SK-N-SH (cell line): ENCODE measurements at regions not wholly inside any gene's neighbourhood (a gene's known extent, or its start where the extent isn't known, plus 50 kb on each side); places are given as distances from the start of the nearest gene placed in this dataset.

Experiments used
- CTCF ChIA-PET: fragments of 300-600, 350-600 bp; formaldehyde crosslinking; extraction: SDS; loops from one replicate; lab custom pipeline; 2021; lab: Yijun Ruan, JAX
- POLR2A ChIA-PET: fragments of 350-600 bp; sonication (Branson Sonifier 250); formaldehyde crosslinking; extraction: SDS; loops from one replicate; lab custom pipeline; 2020; ENCODE audit warnings: antibody characterized with exemption, inconsistent platforms; lab: Yijun Ruan, JAX
- DNase-seq: peaks from one replicate; pipeline ENCODE4 v3.0.0; 2012
- H2AFZ ChIP-seq: fragments of 200-600 bp; sonication (generic); 2 replicates; pipeline ENCODE4 v1.8.1; 2016; ENCODE audit warnings: antibody characterized with exemption, mild to moderate bottlenecking, low read depth
- H3F3A ChIP-seq: fragments of 200-600 bp; sonication (generic); replicated peaks from 2 replicates; pipeline ENCODE3; 2016; ENCODE audit warnings: antibody characterized with exemption, mild to moderate bottlenecking; ENCODE audit not compliant: insufficient read depth
- H3K27ac ChIP-seq, 2 experiments: fragments of 200-500 bp in 1 of 2; fragments of 200-600 bp in 1 of 2; sonication (Bioruptor generic) in 1 of 2; sonication (generic), shearing (Covaris generic) in 1 of 2; 2 replicates each; pipeline versions ENCODE4 v1.5.1 to v1.6.1; 2014 to 2016; ENCODE audit warnings: low read depth in 2 of 2, inconsistent platforms in 1 of 2, low read length in 1 of 2, mild to moderate bottlenecking in 1 of 2, mixed read lengths in 1 of 2
- H3K27me3 ChIP-seq: fragments of 200-600 bp; sonication (generic), shearing (Covaris generic); 2 replicates; pipeline ENCODE4 v1.6.1; 2016; ENCODE audit warnings: mixed run types; ENCODE audit not compliant: insufficient read depth
- H3K36me3 ChIP-seq, 2 experiments: fragments of 200-500 bp in 1 of 2; fragments of 200-600 bp in 1 of 2; sonication (Bioruptor generic) in 1 of 2; sonication (generic) in 1 of 2; replicated peaks in 1 of 2; 2 replicates each; pipeline versions ENCODE3 to v1.5.1; 2014 to 2016; ENCODE audit warnings: low read length in 1 of 2, mild to moderate bottlenecking in 1 of 2; ENCODE audit not compliant: insufficient read depth in 2 of 2, control insufficient read depth in 1 of 2
- H3K4me1 ChIP-seq, 2 experiments: fragments of 200-500 bp in 1 of 2; fragments of 200-600 bp in 1 of 2; sonication (Bioruptor generic) in 1 of 2; sonication (generic), shearing (Covaris generic) in 1 of 2; 2 replicates each; pipeline versions ENCODE4 v1.5.1 to v1.6.1; 2014 to 2016; ENCODE audit warnings: low read depth in 1 of 2, low read length in 1 of 2, mixed run types in 1 of 2; ENCODE audit not compliant: insufficient read depth in 2 of 2, control insufficient read depth in 1 of 2
- H3K4me2 ChIP-seq: fragments of 200-600 bp; sonication (generic), shearing (Covaris generic); 2 replicates; pipeline ENCODE4 v1.6.1; 2017; ENCODE audit warnings: mixed run types
- H3K4me3 ChIP-seq, 2 experiments: fragments of 200-500 bp in 1 of 2; fragments of 200-600 bp in 1 of 2; sonication (Bioruptor generic) in 1 of 2; sonication (generic), shearing (Covaris generic) in 1 of 2; 2 replicates each; pipeline versions ENCODE4 v1.5.1 to v1.8.1; 2014 to 2016; ENCODE audit warnings: low read depth in 2 of 2, inconsistent platforms in 1 of 2, low read length in 1 of 2, mild to moderate bottlenecking in 1 of 2, mixed read lengths in 1 of 2, moderate library complexity in 1 of 2
- H3K79me2 ChIP-seq: fragments of 200-600 bp; sonication (generic); 2 replicates; pipeline ENCODE4 v1.8.1; 2017; ENCODE audit warnings: mild to moderate bottlenecking; ENCODE audit not compliant: insufficient read depth
- H3K9ac ChIP-seq: fragments of 200-600 bp; sonication (generic); 2 replicates; pipeline ENCODE4 v1.6.1; 2017; ENCODE audit warnings: mixed run types
- H3K9me2 ChIP-seq: fragments of 200-600 bp; sonication (generic); 2 replicates; pipeline ENCODE4 v1.6.1; 2017; ENCODE audit warnings: mixed run types
- H3K9me3 ChIP-seq: fragments of 200-600 bp; sonication (generic); 2 replicates; pipeline ENCODE4 v1.6.1; 2017; ENCODE audit warnings: mixed run types, mild to moderate bottlenecking, moderate library complexity
- H4K20me1 ChIP-seq: fragments of 200-600 bp; sonication (generic); 2 replicates; pipeline ENCODE4 v1.6.1; 2017; ENCODE audit warnings: mild to moderate bottlenecking, mixed run types; ENCODE audit not compliant: insufficient read depth
- CHD2 ChIP-seq: fragments of 150-350 bp; IDR thresholded peaks from 2 replicates; pipeline ENCODE4 v1.6.1; 2018; ENCODE audit warnings: low read length; ENCODE audit not compliant: partially characterized antibody
- FOXM1 ChIP-seq: IDR thresholded peaks from 2 replicates; pipeline ENCODE4 v1.4.0; 2012; ENCODE audit warnings: low read depth, mild to moderate bottlenecking
- GABPA ChIP-seq: IDR thresholded peaks from 2 replicates; pipeline ENCODE4 v1.4.0; 2012; ENCODE audit warnings: low read depth, mild to moderate bottlenecking
- MXI1 ChIP-seq: IDR thresholded peaks from 2 replicates; pipeline ENCODE4 v1.6.1; 2012; ENCODE audit warnings: mild to moderate bottlenecking, low read depth, low read length, improper control_type of control experiment
- TAF1 ChIP-seq: IDR thresholded peaks from 2 replicates; pipeline ENCODE4 v1.6.1; 2012; ENCODE audit warnings: low read depth, mild to moderate bottlenecking, low read length, moderate library complexity, borderline replicate concordance
- TEAD4 ChIP-seq: IDR thresholded peaks from 2 replicates; pipeline ENCODE4 v1.4.0; 2012; ENCODE audit warnings: mild to moderate bottlenecking, borderline replicate concordance; ENCODE audit not compliant: insufficient read depth
- YY1 ChIP-seq: IDR thresholded peaks from 2 replicates; pipeline ENCODE4 v1.4.0; 2012; ENCODE audit warnings: low read depth, mild to moderate bottlenecking
- WGBS: methylation state at CpG from one replicate; pipeline ENCODE4 v1.1.6; 2017; ENCODE audit warnings: low lambda C conversion rate; 5-methylcytosine and 5-hydroxymethylcytosine counted together
- TF ChIP-seq, protein P1 (sequence below): fragments of 200-600 bp; sonication (generic); IDR thresholded peaks from 2 replicates; pipeline ENCODE4 v1.6.1; 2017; ENCODE audit warnings: antibody characterized with exemption, mild to moderate bottlenecking, moderate library complexity

DNA sequence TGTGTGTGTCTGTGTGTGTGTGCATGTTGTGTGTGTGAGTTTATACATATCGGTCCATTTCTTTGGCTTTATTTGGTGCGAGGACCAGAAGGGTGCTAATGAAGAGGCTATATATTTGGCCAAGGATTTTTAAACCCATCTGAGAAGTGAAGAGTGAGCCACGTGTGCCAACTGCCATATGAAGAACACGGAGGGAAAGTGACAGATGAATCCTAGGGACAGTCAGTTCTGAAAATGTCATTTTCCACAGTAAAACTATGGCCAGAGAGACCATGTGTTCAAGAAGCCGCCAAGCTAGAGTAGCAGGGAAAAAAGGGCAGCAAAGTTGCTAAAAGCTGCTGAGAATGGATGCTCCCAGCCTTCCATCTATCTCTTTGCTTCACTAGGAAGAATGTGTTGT, 297.3 kb upstream of the LMCD1 start:
- H3F3A ChIP-seq: no peaks in the 10 kb centered on the region
- H3K4me1 ChIP-seq: peaks cover 0 to 3% of the 10 kb centered on the region in 2 experiments; a peak in 2 of 4 replicates
- H3K4me3 ChIP-seq: no peak overlapping the region
- no peaks in the 10 kb centered on the region for H3K36me3 ChIP-seq
- H3K9me3 ChIP-seq: no peaks in the 10 kb centered on the region
- H3K79me2 ChIP-seq: no peaks in the 10 kb centered on the region
- DNase-seq: no peak
- H3K9me2 ChIP-seq: no peaks in the 10 kb centered on the region
- no peak overlapping the region for H2AFZ ChIP-seq
- ChIA-PET POLR2A (no interaction called here), CTCF (no interaction called here)
- H3K27me3 ChIP-seq: no peaks in the 10 kb centered on the region
- no peak for TF ChIP-seq TEAD4
- no peak overlapping the region for H3K27ac ChIP-seq
- no peaks in the 10 kb centered on the region for H4K20me1 ChIP-seq
- H3K9ac ChIP-seq: no peak overlapping the region
- H3K4me2 ChIP-seq: no peak overlapping the region
- 42% methylated on average over 5 of the region's 5 CpGs for WGBS

DNA sequence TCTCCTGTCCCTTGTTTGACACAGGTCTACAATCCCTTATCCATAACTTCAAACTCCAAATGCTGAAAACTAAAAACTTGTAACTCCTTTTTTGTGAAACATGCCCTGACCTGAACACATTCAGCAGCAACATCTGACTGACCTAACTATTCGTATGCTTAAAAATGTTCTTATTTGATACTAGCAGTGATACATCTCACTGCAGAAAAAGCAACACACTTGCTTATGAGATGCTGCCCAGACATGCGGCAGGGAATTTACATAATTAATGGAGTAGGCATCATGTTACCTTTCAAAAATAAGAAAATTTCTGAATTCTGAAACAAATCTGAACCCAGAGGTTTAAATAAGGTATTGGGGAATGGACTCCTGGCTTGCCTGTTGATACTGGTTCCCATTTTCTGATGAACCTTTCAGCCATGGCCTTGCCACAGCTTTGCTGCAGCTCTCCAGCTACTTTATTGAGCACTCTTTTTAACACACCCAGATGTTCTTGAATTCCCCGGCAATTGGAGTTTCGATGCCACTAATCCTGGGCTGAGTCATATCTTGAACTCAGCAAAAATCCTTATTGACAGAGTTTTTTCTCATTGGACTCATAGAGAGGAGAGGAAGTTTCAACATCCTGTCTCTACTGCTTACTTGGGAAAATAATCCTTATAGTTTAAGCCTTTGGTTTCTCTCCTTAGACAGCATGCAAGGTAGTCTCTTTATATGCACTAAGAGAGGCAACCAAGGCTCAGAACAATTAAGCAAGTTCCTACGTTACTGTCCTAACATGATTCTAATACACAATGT, 296.6 kb upstream of the LMCD1 start:
- no peak overlapping the region for H3K27ac ChIP-seq
- no peak overlapping the region for H3K4me3 ChIP-seq
- no peak overlapping the region for H3K4me2 ChIP-seq
- no peaks in the 10 kb centered on the region for H3K36me3 ChIP-seq
- no peaks in the 10 kb centered on the region for H3K27me3 ChIP-seq
- POLR2A ChIA-PET: no interaction called here
- no peaks in the 10 kb centered on the region for H3K79me2 ChIP-seq
- H3K4me1 ChIP-seq: peaks cover 0 to 3% of the 10 kb centered on the region in 2 experiments; a peak in 2 of 4 replicates
- TF ChIP-seq GABPA (no peak), MXI1 (no peak), YY1 (no peak)
- TF ChIP-seq, protein P1, sequence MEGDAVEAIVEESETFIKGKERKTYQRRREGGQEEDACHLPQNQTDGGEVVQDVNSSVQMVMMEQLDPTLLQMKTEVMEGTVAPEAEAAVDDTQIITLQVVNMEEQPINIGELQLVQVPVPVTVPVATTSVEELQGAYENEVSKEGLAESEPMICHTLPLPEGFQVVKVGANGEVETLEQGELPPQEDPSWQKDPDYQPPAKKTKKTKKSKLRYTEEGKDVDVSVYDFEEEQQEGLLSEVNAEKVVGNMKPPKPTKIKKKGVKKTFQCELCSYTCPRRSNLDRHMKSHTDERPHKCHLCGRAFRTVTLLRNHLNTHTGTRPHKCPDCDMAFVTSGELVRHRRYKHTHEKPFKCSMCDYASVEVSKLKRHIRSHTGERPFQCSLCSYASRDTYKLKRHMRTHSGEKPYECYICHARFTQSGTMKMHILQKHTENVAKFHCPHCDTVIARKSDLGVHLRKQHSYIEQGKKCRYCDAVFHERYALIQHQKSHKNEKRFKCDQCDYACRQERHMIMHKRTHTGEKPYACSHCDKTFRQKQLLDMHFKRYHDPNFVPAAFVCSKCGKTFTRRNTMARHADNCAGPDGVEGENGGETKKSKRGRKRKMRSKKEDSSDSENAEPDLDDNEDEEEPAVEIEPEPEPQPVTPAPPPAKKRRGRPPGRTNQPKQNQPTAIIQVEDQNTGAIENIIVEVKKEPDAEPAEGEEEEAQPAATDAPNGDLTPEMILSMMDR: no peak
- TF ChIP-seq, all 33 proteins: peak for 0
- H4K20me1 ChIP-seq: no peaks in the 10 kb centered on the region
- no peaks in the 10 kb centered on the region for H3K9me3 ChIP-seq
- no peaks in the 10 kb centered on the region for H3F3A ChIP-seq
- H3K9me2 ChIP-seq: no peaks in the 10 kb centered on the region
- CTCF ChIA-PET: no interaction called here
- no peak for DNase-seq
- 57% methylated on average over 5 of the region's 5 CpGs for WGBS
- no peak overlapping the region for H3K9ac ChIP-seq
- H2AFZ ChIP-seq: no peak overlapping the region

DNA sequence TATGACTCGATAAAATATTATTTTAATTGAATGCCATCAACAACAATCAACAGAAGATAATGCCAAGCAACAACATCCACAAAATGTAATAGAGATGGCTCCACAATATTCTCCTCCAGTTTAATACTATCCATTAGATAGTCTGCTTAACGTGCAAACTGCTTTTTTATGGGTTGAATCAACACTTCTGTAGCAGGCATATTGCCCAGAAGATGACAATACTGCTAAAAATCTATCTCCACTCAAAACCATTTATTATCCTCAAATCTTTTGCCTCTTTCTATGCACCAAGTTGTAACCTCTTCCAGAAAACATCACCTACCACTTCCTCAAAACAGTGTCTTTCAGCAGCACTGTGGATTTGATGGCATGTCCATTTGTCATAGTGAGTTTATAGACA, 295.7 kb upstream of the LMCD1 start:
- DNase-seq: no peak
- WGBS: 15% methylated on average over 2 of the region's 2 CpGs
- no peaks in the 10 kb centered on the region for H3K9me2 ChIP-seq
- peaks cover 0 to 3% of the 10 kb centered on the region in 2 experiments; a peak in 2 of 4 replicates for H3K4me1 ChIP-seq
- H3K36me3 ChIP-seq: no peaks in the 10 kb centered on the region
- no peak overlapping the region for H3K4me2 ChIP-seq
- no peak overlapping the region for H3K4me3 ChIP-seq
- no peak for TF ChIP-seq FOXM1
- TF ChIP-seq CHD2: no peak
- no peak for TF ChIP-seq TAF1
- no peaks in the 10 kb centered on the region for H4K20me1 ChIP-seq
- no peak overlapping the region for H3K9ac ChIP-seq
- H3K27ac ChIP-seq: no peak overlapping the region
- ChIA-PET POLR2A (no interaction called here), CTCF (interaction anchor here (1.4 to 2.0 kb wide), 2 partner anchors 9 to 34 kb away, joined by 3 to 7 read pairs; no protein-coding TSS in a partner anchor)
- no peaks in the 10 kb centered on the region for H3K79me2 ChIP-seq
- H3K9me3 ChIP-seq: no peaks in the 10 kb centered on the region
- no peak overlapping the region for H2AFZ ChIP-seq
- no peaks in the 10 kb centered on the region for H3F3A ChIP-seq
- no peaks in the 10 kb centered on the region for H3K27me3 ChIP-seq
